TTC549 (cell line): ENCODE measurements at regions not wholly inside any gene's neighbourhood (a gene's known extent, or its start where the extent isn't known, plus 50 kb on each side); places are given as distances from the start of the nearest gene placed in this dataset.

Source experiments
- FAIRE-seq: peaks from 2 replicates; lab custom pipeline; 2012; peaks lifted over from hg19 to GRCh38; lab: Jason Lieb, UNC

DNA sequence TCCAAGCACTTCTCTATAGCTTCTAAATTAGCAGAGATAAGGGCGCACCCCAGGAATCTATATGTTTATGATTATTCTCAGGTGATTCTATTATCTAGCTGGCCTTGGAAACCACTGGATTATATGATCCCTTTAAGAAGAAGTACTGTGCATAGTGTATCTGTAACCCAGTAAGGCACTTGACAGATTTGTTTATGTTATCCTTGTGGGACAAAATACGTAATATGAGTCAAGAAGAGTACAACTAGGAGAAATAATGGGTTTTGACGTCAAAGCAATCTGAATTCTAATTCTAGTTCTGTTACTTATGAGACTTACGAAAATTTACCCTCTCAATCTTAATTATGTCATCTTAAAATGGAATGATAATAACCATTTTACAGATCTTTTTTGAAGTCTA lies 259.6 kb upstream of the NAV3 start:
- FAIRE-seq: no peak

GRCh38 chr12:77569876-77570275 lies 260.8 kb upstream of the NAV3 start:
- no peak for FAIRE-seq

GRCh38 chr12:77560714-77561113 lies 270.0 kb upstream of the NAV3 start:
- no peak for FAIRE-seq

- FAIRE-seq: no peak
These were observed 271.2 kb upstream of the NAV3 start for GRCh38 chr12:77559400-77560074.

GRCh38 chr12:77555074-77555473 lies 275.6 kb upstream of the NAV3 start:
- FAIRE-seq: no peak

- FAIRE-seq: no peak
These were observed 276.6 kb upstream of the NAV3 start for GRCh38 chr12:77553976-77554619.

DNA sequence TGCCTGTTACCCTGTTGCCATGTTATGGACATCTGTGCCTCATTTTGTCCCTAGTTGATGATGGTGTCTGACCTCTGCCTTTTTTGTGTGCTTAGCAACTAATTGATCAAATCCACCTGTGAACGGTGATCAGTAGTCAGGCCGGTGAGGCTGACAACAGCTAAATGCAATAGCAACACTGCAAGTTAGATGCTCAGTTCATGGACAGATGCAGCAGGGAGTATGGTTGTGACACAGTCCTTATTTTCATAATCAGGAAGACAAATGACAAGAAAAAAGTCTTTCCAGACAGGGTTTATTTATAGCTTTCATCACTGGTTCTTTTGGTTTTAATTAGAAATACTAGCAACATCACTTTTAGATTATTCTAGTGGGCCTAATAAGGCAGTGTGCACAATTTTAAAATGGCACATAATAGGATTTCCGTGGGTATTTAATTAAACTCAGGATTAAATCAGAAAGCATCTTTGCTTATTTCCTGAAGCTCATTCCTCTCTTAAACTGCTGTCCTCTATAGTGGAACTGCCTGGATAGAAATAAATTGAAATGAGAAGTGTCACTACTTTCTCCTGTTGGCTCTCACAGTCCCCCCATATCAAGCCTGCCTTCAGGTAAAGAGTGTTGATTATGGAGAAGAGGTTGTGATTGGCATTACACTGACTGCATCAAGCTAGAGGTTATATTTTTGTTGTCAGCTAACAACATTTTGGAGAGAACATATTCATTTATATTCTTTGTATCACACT lies 281.1 kb upstream of the NAV3 start:
- no peak for FAIRE-seq

GRCh38 chr12:77548797-77549196 lies 281.9 kb upstream of the NAV3 start:
- FAIRE-seq: no peak

DNA sequence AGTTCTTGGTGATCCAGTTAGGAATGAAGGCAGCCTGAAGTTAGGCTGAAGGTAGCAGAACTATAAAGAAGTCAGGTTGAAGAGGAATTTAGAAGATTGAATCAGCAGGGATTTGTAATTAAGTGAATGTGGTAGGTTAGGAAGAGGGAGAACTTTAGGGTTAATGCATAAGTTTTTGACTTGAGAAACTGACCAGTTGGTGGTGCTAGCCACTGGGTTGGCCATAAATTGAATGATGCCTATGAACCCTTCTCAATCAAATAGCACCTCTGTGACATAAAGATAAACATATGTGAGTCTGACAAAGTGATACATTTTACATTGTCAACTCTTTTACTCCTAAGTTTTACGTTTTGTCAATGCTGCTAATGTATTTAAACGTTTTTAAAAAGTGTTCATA lies 290.6 kb upstream of the NAV3 start:
- no peak for FAIRE-seq

GRCh38 chr12:77537663-77538062 lies 293.0 kb upstream of the NAV3 start:
- no peak for FAIRE-seq

DNA sequence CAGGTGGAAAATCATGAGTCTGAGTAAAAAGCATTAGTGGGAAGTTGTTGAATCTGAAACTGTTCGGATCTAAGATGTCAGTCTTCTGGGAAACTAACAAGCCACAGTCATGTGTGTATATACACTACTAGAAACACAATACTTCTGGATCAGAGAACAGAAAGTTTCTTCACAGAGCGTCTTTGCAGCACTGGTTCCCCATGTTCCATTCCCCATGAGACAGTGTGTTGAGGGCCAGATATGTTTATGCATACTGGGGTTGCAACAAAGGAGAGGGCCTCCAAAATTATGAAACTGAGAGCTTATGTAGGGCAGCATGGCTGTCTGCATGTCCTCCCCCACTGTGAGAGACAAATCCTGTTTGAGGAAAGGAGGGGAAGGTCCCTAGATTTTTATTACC lies 295.0 kb upstream of the NAV3 start:
- no peak for FAIRE-seq

DNA sequence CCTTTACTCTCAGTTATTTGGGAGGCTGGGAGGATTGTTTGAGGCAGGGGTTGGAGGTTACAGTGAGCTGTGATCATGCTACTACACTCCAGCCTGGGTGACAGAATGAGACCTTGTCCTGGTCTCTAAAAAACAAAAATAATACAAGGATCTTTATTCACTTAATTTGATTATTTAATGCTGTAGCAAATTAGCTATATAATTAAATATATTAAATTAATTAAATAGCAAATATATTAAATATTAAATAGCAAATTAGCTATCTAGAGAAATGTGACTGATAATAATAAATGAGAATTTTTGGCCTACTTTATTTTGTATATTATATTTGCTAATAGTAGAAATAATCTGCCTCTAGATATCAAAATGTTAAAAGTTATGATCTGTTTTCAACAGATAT lies 298.8 kb upstream of the NAV3 start:
- no peak for FAIRE-seq

DNA sequence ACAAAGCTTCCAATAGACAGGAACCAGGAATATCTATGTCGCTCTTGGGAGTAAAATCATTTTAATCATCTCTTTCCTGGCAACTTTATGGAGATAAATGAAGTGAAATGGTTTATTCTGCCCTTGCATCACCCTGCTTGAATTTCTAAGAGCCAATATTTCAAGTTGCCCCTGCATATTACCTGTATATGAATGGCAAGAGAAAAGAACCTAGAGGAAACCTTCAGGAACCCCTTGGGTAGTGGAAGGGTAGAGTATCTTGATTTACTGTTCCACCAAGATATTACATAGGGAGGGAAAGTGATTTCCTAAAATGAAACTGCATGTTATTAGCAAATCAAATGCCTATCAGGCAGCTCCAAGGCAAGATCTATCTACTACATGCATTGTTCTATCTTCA lies 308.4 kb upstream of the NAV3 start:
- FAIRE-seq: no peak

DNA sequence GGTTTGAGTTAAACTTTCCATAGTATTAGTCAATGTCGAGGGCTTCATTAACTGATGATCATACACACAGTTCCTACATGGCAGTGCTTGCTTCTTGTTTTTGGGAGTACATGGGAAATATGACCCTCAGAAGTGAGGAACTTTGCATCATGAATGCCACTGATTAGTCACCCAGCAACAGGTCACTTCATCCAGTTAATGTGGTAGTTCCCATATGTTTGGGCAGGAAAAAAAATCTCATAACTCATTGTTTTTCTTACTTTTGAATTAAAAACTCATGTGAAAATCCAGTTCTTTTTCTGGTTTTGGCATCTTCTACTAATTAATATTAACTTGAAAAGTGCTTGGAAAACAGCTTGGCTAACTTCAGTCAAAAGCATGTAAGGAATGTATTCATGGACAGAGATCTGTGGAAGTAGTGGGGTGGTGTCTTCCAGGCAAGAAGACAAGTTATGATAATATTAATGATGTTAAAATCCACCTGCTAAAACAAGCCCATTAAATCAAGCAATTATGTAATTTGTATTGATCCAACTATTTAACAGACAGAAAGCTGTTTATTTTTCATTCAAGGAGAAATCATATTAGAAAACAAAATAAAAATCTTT lies 309.1 kb upstream of the NAV3 start:
- no peak for FAIRE-seq

DNA sequence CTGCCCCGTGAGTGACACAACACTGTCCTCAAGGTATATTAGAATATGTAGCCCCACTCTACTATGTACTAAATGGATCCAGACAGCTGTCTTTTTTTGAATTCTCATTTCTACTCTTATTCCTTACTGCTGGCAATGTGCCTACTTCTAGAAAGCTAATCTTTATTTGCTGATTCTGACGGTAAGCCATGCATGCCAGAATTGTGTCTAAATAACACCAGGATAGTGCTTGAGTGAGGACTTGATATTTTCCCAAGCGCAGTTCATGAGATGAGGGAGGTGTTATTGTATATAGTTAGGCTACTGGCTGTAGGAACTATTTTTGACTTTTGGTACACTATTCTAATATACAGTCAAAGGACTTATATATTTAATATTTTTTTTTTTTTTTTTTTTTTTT lies 316.2 kb upstream of the NAV3 start:
- no peak for FAIRE-seq

GRCh38 chr12:77510985-77511384 lies 319.7 kb upstream of the NAV3 start:
- no peak for FAIRE-seq

GRCh38 chr12:77504466-77504865 lies 326.2 kb upstream of the NAV3 start:
- no peak for FAIRE-seq

- no peak for FAIRE-seq
These were observed 330.6 kb upstream of the NAV3 start for GRCh38 chr12:77500089-77500488.

DNA sequence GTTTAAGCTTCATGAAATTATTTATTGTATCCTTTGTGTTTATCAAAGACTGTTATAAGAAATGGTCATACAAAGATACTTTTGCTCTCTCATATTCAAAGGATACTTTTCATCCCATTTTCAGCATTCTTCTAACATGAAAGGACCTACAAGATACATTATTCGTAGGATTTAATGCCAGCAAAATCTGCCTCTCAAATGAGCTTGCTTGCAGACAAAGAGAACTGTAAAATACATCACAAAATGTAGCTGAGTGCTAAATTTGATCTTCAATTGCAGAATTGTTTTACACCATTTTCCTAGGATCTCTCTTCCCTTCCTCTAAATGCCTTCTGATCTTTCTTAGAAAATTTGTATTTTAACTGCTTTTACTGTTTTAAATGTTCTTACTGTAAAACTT lies 333.0 kb upstream of the NAV3 start:
- FAIRE-seq: no peak

GRCh38 chr12:77496714-77497113 lies 334.0 kb upstream of the NAV3 start:
- FAIRE-seq: no peak

DNA sequence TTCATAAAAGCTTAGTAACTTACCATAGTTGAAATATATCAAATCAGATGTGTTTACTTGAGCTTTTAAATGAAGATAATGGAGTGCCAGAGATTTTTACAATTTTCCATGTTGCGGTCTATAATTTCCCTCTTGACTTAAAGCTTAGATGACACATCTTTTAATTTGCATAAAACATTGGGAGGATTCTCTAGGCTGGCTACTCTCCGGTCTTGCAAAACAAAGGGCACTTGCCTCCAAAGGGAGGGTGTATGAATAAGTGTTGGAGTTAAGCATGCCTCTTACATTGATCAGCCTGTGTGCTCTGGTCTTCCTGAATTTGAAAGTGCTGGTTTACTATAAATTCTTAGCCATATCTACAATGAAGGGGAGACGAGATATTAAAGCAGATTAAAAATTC lies 336.4 kb upstream of the NAV3 start:
- FAIRE-seq: no peak

DNA sequence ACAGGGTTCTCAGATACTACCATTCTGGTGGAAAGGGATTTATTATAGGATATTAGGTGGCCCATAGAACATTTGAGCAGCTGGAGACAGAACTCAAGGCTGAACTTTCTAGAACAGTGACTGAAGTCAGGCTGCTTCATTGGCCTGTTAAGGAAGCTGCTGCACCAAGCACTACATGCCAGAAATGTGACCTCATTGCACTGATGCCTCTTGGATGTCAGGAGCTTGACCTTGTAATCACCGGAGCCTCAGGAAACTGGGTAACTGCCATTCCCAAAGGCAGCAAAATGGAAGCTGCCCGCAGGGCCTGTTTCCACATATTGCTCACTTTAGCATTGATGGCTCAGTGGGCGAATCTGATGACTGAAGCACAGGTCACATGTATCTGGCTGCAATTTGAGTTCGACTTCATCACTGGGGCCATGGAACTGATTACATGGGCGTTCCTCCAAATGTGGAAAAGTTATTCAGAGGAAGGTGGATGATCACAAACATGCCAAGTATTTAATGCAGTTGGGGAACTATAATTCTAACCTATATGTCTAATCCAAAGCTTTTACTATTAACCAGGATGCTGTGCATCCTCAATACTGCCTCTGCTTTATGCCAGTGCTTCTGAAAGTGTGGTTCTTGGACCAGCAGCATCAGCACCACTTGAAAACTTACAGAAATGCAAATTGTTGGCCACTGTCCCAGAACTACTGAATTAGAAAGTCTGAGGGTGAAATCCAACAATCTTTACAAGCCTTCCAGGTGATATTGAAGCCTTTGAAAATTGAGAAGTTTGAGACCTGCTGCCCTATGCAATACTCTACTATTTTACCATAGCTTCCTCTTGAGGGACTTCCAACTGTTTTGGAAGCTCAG lies 337.2 kb upstream of the NAV3 start:
- no peak for FAIRE-seq
